Astrocyte (in vitro differentiated cells and primary cell): ENCODE measurements at regions not wholly inside any gene's neighbourhood (a gene's known extent, or its start where the extent isn't known, plus 50 kb on each side); places are given as distances from the start of the nearest gene placed in this dataset.

ENCODE experiments used
- EZH2 ChIP-seq: IDR thresholded peaks from 2 replicates; pipeline ENCODE4 v1.6.1; 2012; ENCODE audit warnings: mild to moderate bottlenecking, low read length, inconsistent platforms; ENCODE audit not compliant: insufficient read depth
- TF ChIP-seq, protein P1 (sequence below): IDR thresholded peaks from 2 replicates; pipeline ENCODE4 v1.5.1; 2011; ENCODE audit warnings: low read depth, mild to moderate bottlenecking, inconsistent platforms, low read length, moderate library complexity; ENCODE audit not compliant: insufficient read depth

DNA sequence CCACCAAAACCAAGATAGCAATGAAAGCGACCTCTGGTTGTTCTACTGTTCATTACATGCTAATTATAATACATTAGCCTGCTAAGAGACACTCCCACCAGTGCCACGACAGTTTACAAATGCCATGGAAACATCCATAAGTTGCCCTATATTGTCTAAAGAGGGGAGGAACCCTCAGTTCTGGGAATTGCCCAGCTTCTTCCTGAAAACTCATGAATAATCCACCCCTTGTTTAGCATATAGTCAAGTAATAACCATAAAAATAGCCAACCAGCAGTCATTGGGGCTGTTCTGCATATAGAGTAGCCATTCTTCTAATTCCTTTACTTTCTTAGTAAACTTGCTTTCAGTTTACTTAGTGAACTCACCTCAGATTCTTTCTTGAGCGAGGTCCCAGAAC lies 189.8 kb upstream of the SOX11 start:
- TF ChIP-seq, protein P1, sequence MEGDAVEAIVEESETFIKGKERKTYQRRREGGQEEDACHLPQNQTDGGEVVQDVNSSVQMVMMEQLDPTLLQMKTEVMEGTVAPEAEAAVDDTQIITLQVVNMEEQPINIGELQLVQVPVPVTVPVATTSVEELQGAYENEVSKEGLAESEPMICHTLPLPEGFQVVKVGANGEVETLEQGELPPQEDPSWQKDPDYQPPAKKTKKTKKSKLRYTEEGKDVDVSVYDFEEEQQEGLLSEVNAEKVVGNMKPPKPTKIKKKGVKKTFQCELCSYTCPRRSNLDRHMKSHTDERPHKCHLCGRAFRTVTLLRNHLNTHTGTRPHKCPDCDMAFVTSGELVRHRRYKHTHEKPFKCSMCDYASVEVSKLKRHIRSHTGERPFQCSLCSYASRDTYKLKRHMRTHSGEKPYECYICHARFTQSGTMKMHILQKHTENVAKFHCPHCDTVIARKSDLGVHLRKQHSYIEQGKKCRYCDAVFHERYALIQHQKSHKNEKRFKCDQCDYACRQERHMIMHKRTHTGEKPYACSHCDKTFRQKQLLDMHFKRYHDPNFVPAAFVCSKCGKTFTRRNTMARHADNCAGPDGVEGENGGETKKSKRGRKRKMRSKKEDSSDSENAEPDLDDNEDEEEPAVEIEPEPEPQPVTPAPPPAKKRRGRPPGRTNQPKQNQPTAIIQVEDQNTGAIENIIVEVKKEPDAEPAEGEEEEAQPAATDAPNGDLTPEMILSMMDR: no peak
- no peak for TF ChIP-seq EZH2
